ENCODE measurements at regions not wholly inside any gene's neighbourhood (a gene's known extent, or its start where the extent isn't known, plus 50 kb on each side); places are given as distances from the start of the nearest gene placed in this dataset.

GRCh38 chr3:34256021-34256420 lies 457.6 kb downstream of the PDCD6IP start:
- TF ChIP-seq POLR2A (IDR thresholded peaks at IDR 0.05) (no peak), CTCF (IDR thresholded peaks at IDR 0.05) (no peak), EP300 (IDR thresholded peaks at IDR 0.05) (no peak)

Data from tibial nerve (tissue), 4 donors.